HG02798 (cell line): ENCODE measurements at regions not wholly inside any gene's neighbourhood (a gene's known extent, or its start where the extent isn't known, plus 50 kb on each side); places are given as distances from the start of the nearest gene placed in this dataset.

Source experiments
- ATAC-seq: cut with Tn5 transposase; IDR thresholded peaks from one replicate; pipeline ENCODE4 v1.9.1; 2021; ENCODE audit warnings: mild to moderate bottlenecking; ENCODE audit not compliant: unreplicated experiment, poor library complexity

- no peak for ATAC-seq
Measured at GRCh38 chr13:53142306-53142705, 113.7 kb downstream of the OLFM4 start.

- no peak for ATAC-seq
Measured at GRCh38 chr13:53143757-53144339, 115.2 kb downstream of the OLFM4 start.

GRCh38 chr13:53144826-53145225, 116.2 kb downstream of the OLFM4 start:
- ATAC-seq = no peak

GRCh38 chr13:53150568-53150967, 122.0 kb downstream of the OLFM4 start:
- no peak for ATAC-seq

- ATAC-seq = peak; percentile 93
Measured at GRCh38 chr13:53151336-53152056, 122.9 kb downstream of the OLFM4 start.

GRCh38 chr13:53152057-53152421, 123.4 kb downstream of the OLFM4 start:
- no peak for ATAC-seq

GRCh38 chr13:53158201-53158600, 129.6 kb downstream of the OLFM4 start:
- no peak for ATAC-seq

GRCh38 chr13:53159431-53159830, 130.8 kb downstream of the OLFM4 start:
- ATAC-seq = no peak

GRCh38 chr13:53160211-53160610, 131.6 kb downstream of the OLFM4 start:
- no peak for ATAC-seq

- ATAC-seq = no peak
Measured at GRCh38 chr13:53161251-53161650, 132.6 kb downstream of the OLFM4 start.

GRCh38 chr13:53165261-53165660, 136.6 kb downstream of the OLFM4 start:
- ATAC-seq = no peak

- ATAC-seq = no peak
Measured at GRCh38 chr13:53167561-53167960, 138.9 kb downstream of the OLFM4 start.

GRCh38 chr13:53170910-53171309, 142.3 kb downstream of the OLFM4 start:
- ATAC-seq = no peak

- ATAC-seq = no peak
Measured at GRCh38 chr13:53174545-53174944, 145.9 kb downstream of the OLFM4 start.

- no peak for ATAC-seq
Measured at GRCh38 chr13:53180684-53181083, 152.1 kb downstream of the OLFM4 start.

GRCh38 chr13:53182724-53183123, 154.1 kb downstream of the OLFM4 start:
- ATAC-seq = no peak

GRCh38 chr13:53188120-53188519, 159.5 kb downstream of the OLFM4 start:
- no peak for ATAC-seq

GRCh38 chr13:53189162-53189561, 160.5 kb downstream of the OLFM4 start:
- no peak for ATAC-seq

- no peak for ATAC-seq
Measured at GRCh38 chr13:53191091-53191490, 162.5 kb downstream of the OLFM4 start.

GRCh38 chr13:53197424-53197823, 168.8 kb downstream of the OLFM4 start:
- ATAC-seq = no peak

GRCh38 chr13:53198017-53198416, 169.4 kb downstream of the OLFM4 start:
- no peak for ATAC-seq

GRCh38 chr13:53198736-53199135, 170.1 kb downstream of the OLFM4 start:
- ATAC-seq = no peak
